ENCODE measurements at regions not wholly inside any gene's neighbourhood (a gene's known extent, or its start where the extent isn't known, plus 50 kb on each side); places are given as distances from the start of the nearest gene placed in this dataset.

DNA sequence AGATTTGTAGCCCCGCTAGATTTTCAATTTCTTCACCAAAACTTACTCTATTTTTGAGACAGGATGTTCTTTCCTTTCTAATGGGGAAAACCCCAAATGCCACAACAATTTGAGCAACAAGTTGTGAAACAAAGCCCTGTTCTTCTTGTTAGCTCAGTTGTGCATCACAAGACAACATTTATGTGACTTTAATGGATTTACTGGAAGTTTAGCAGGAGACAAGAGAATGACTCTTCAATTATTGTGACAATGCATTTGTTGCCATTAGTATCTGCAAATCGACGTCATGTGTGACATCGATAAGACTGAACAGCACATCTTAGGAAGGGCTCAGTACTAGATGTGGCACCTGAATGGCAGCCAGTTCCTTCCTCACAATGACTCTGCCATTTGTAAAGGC lies 1028.9 kb upstream of the TMEM132C start:
- TF ChIP-seq, protein P1, sequence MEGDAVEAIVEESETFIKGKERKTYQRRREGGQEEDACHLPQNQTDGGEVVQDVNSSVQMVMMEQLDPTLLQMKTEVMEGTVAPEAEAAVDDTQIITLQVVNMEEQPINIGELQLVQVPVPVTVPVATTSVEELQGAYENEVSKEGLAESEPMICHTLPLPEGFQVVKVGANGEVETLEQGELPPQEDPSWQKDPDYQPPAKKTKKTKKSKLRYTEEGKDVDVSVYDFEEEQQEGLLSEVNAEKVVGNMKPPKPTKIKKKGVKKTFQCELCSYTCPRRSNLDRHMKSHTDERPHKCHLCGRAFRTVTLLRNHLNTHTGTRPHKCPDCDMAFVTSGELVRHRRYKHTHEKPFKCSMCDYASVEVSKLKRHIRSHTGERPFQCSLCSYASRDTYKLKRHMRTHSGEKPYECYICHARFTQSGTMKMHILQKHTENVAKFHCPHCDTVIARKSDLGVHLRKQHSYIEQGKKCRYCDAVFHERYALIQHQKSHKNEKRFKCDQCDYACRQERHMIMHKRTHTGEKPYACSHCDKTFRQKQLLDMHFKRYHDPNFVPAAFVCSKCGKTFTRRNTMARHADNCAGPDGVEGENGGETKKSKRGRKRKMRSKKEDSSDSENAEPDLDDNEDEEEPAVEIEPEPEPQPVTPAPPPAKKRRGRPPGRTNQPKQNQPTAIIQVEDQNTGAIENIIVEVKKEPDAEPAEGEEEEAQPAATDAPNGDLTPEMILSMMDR (IDR thresholded peaks at IDR 0.05), result no peak
- TF ChIP-seq POLR2A (IDR thresholded peaks at IDR 0.05), result no peak
